ENCODE measurements at regions not wholly inside any gene's neighbourhood (a gene's known extent, or its start where the extent isn't known, plus 50 kb on each side); places are given as distances from the start of the nearest gene placed in this dataset.

- H3K27ac ChIP-seq (replicated peaks), result no peak overlapping the region
- no peaks in the 10 kb centered on the region for H3K9me3 ChIP-seq (replicated peaks)
- TF ChIP-seq CTCF (IDR thresholded peaks at IDR 0.05; ENCODE audit: borderline replicate concordance), result no peak
- no peak overlapping the region for H3K4me3 ChIP-seq
- no peaks in the 10 kb centered on the region for H3K27me3 ChIP-seq (ENCODE audit: low read depth)
- H3K36me3 ChIP-seq, result no peaks in the 10 kb centered on the region
- intact Hi-C loops (cut with micrococcal nuclease), result no loop called here
- DNase-seq, result no peak
- H3K4me1 ChIP-seq, result peaks cover under 1% of the 10 kb centered on the region
Observed at GRCh38 chr20:48406912-48407340, 420.9 kb downstream of the PREX1 start.

- TF ChIP-seq CTCF (IDR thresholded peaks at IDR 0.05; ENCODE audit: borderline replicate concordance), result no peak
- DNase-seq, result no peak
- Histone ChIP-seq H3K4me1 (peaks cover 5% of the 10 kb centered on the region), H3K36me3 (no peaks in the 10 kb centered on the region), H3K4me3 (no peak overlapping the region), H3K27me3 (ENCODE audit: low read depth) (no peaks in the 10 kb centered on the region), H3K9me3 (replicated peaks) (no peaks in the 10 kb centered on the region), H3K27ac (replicated peaks) (no peak overlapping the region)
- intact Hi-C loops (cut with micrococcal nuclease), result no loop called here
Observed at GRCh38 chr20:48406498-48406897, 421.3 kb downstream of the PREX1 start.

GRCh38 chr20:48405909-48406308 lies 421.9 kb downstream of the PREX1 start:
- Histone ChIP-seq H3K4me3 (no peak overlapping the region), H3K9me3 (replicated peaks) (no peaks in the 10 kb centered on the region), H3K4me1 (peaks cover 11% of the 10 kb centered on the region), H3K27me3 (ENCODE audit: low read depth) (no peaks in the 10 kb centered on the region), H3K27ac (replicated peaks) (no peak overlapping the region), H3K36me3 (no peaks in the 10 kb centered on the region)
- no peak for TF ChIP-seq CTCF (IDR thresholded peaks at IDR 0.05; ENCODE audit: borderline replicate concordance)
- intact Hi-C loops (cut with micrococcal nuclease), result no loop called here
- no peak for DNase-seq

- TF ChIP-seq CTCF (IDR thresholded peaks at IDR 0.05; ENCODE audit: borderline replicate concordance), result no peak
- intact Hi-C loops (cut with micrococcal nuclease), result no loop called here
- no peaks in the 10 kb centered on the region for H3K9me3 ChIP-seq (replicated peaks)
- H3K36me3 ChIP-seq, result no peaks in the 10 kb centered on the region
- no peak for DNase-seq
- no peak overlapping the region for H3K27ac ChIP-seq (replicated peaks)
- no peaks in the 10 kb centered on the region for H3K27me3 ChIP-seq (ENCODE audit: low read depth)
- peaks cover 17% of the 10 kb centered on the region for H3K4me1 ChIP-seq
- no peak overlapping the region for H3K4me3 ChIP-seq
Observed at GRCh38 chr20:48404598-48404997, 423.2 kb downstream of the PREX1 start.

GRCh38 chr20:48403167-48403761 lies 424.5 kb downstream of the PREX1 start:
- Histone ChIP-seq H3K4me3 (no peak overlapping the region), H3K36me3 (no peaks in the 10 kb centered on the region), H3K9me3 (replicated peaks) (no peaks in the 10 kb centered on the region), H3K27ac (replicated peaks) (no peak overlapping the region), H3K27me3 (ENCODE audit: low read depth) (no peaks in the 10 kb centered on the region), H3K4me1 (peaks cover 17% of the 10 kb centered on the region)
- no peak for DNase-seq
- no peak for TF ChIP-seq CTCF (IDR thresholded peaks at IDR 0.05; ENCODE audit: borderline replicate concordance)
- intact Hi-C loops (cut with micrococcal nuclease), result no loop called here
